B cell (primary cell): ENCODE measurements at regions not wholly inside any gene's neighbourhood (a gene's known extent, or its start where the extent isn't known, plus 50 kb on each side); places are given as distances from the start of the nearest gene placed in this dataset.

Source experiments
- ATAC-seq: fragments of 200-7000 bp; cut with Tn5 transposase; one replicate; pipeline ENCODE4 v1.10.0; 2021; ENCODE audit warnings: low read depth, mild to moderate bottlenecking, moderate number of reproducible peaks, moderate library complexity
- CTCF ChIA-PET: fragments of 350-600 bp; sonication (Branson Sonifier 250); formaldehyde crosslinking; loops from one replicate; lab custom pipeline; 2021; ENCODE audit warnings: antibody characterized with exemption, inconsistent platforms; lab: Charles Lee
- POLR2A ChIA-PET: fragments of 350-600 bp; sonication (Branson Sonifier 250); formaldehyde crosslinking; loops from one replicate; lab custom pipeline; 2021; ENCODE audit warnings: antibody characterized with exemption; lab: Charles Lee
- DNase-seq: peaks from one replicate; pipeline ENCODE4 v3.0.0; 2013
- H2AFZ ChIP-seq: 2 replicates; pipeline ENCODE4 v1.6.1; 2012; ENCODE audit warnings: mild to moderate bottlenecking, low read depth, low read length; ENCODE audit not compliant: insufficient read depth, poor library complexity, severe bottlenecking
- H3K27ac ChIP-seq, 2 donors: 1 replicate in 1 of 2; 2 replicates in 1 of 2; pipeline ENCODE4 v1.5.1; 2012 to 2013; ENCODE audit warnings: low read length in 2 of 2, mild to moderate bottlenecking in 2 of 2, moderate library complexity in 1 of 2
- H3K27me3 ChIP-seq, 4 experiments: fragments of 200-600 bp in 1 of 4; sonication (generic) in 1 of 4; replicated peaks in 1 of 4; 1 replicate in 2 of 4; 2 replicates in 2 of 4; pipeline versions ENCODE4 v1.6.1 to v1.7.0; 2013 to 2016; ENCODE audit warnings: low read length in 3 of 4, mild to moderate bottlenecking in 2 of 4, mixed read lengths in 1 of 4, moderate library complexity in 1 of 4; ENCODE audit not compliant: insufficient read depth in 4 of 4, control insufficient read depth in 3 of 4; ENCODE audit errors: control extremely low read depth in 1 of 4
- H3K36me3 ChIP-seq, 2 experiments: replicated peaks in 1 of 2; 1 replicate in 1 of 2; 2 replicates in 1 of 2; pipeline versions ENCODE4 v1.6.1 to v1.7.1; 2013; ENCODE audit warnings: low read length in 1 of 2; ENCODE audit not compliant: insufficient read depth in 2 of 2, control insufficient read depth in 1 of 2; ENCODE audit errors: control extremely low read depth in 1 of 2, extremely low read depth in 1 of 2
- H3K4me1 ChIP-seq, 2 donors: fragments of 200-600 bp in 1 of 2; sonication (generic) in 1 of 2; 1 replicate in 1 of 2; 2 replicates in 1 of 2; pipeline versions ENCODE4 v1.5.1 to v1.6.1; 2013 to 2017; ENCODE audit warnings: low read length in 2 of 2; ENCODE audit not compliant: control insufficient read depth in 2 of 2, insufficient read depth in 2 of 2
- H3K4me2 ChIP-seq: replicated peaks from 2 replicates; pipeline ENCODE3; 2012; ENCODE audit warnings: mild to moderate bottlenecking, low read depth, low read length; ENCODE audit not compliant: poor library complexity, severe bottlenecking
- H3K4me3 ChIP-seq, 5 experiments: fragments of 200-600 bp in 1 of 5; sonication (generic) in 1 of 5; 1 replicate in 3 of 5; 2 replicates in 2 of 5; pipeline versions ENCODE4 v1.5.1 to v1.7.0; 2011 to 2016; ENCODE audit warnings: low read length in 4 of 5, mild to moderate bottlenecking in 4 of 5, low read depth in 2 of 5, control low read depth in 1 of 5, moderate library complexity in 1 of 5; ENCODE audit not compliant: insufficient read depth in 1 of 5; ENCODE audit errors: control extremely low read depth in 1 of 5, extremely low read depth in 1 of 5
- H3K79me2 ChIP-seq: fragments of 200-600 bp; sonication (generic); one replicate; pipeline ENCODE4 v1.6.0; 2016; ENCODE audit warnings: low read length; ENCODE audit not compliant: control insufficient read depth, insufficient read depth
- H3K9ac ChIP-seq: fragments of 200-600 bp; sonication (generic); 2 replicates; pipeline ENCODE4 v1.6.1; 2017; ENCODE audit warnings: mild to moderate bottlenecking, low read length, moderate library complexity
- H3K9me3 ChIP-seq, 3 donors: one replicate each; pipeline versions ENCODE4 v1.6.1 to v1.7.1; 2013; ENCODE audit warnings: low read length in 2 of 3; ENCODE audit not compliant: control insufficient read depth in 2 of 3, insufficient read depth in 1 of 3; ENCODE audit errors: control extremely low read depth in 1 of 3
- H4K20me1 ChIP-seq: 2 replicates; pipeline ENCODE4 v1.6.0; 2012; ENCODE audit warnings: mild to moderate bottlenecking, low read length; ENCODE audit not compliant: insufficient read depth, control insufficient read depth, poor library complexity, severe bottlenecking
- H3K27ac Mint-ChIP-seq: one replicate; pipeline ENCODE4 v1.8.0; 2021; ENCODE audit warnings: mixed read lengths
- H3K27me3 Mint-ChIP-seq: one replicate; pipeline ENCODE4 v1.8.0; 2021; ENCODE audit warnings: mixed read lengths
- H3K4me1 Mint-ChIP-seq: one replicate; pipeline ENCODE4 v1.8.0; 2021; ENCODE audit warnings: mixed read lengths
- H3K4me3 Mint-ChIP-seq: one replicate; pipeline ENCODE4 v1.8.0; 2021; ENCODE audit warnings: mixed read lengths
- H3K9me3 Mint-ChIP-seq: one replicate; pipeline ENCODE4 v1.8.0; 2022; ENCODE audit warnings: mixed read lengths; ENCODE audit not compliant: insufficient read depth
- CTCF ChIP-seq: fragments of 200-600 bp; IDR thresholded peaks from one replicate; pipeline ENCODE4 v1.8.0; 2022; ENCODE audit warnings: antibody characterized with exemption, mild to moderate bottlenecking
- EZH2 ChIP-seq: IDR thresholded peaks from 2 replicates; pipeline ENCODE4 v1.6.1; 2012; ENCODE audit warnings: borderline replicate concordance, low read depth, mild to moderate bottlenecking, moderate library complexity, low read length; ENCODE audit not compliant: insufficient read depth, poor library complexity, severe bottlenecking
- WGBS: methylation state at CpG from one replicate; pipeline ENCODE4 v1.1.5; 2013; ENCODE audit warnings: missing lambda C conversion rate; ENCODE audit not compliant: insufficient coverage; 5-methylcytosine and 5-hydroxymethylcytosine counted together
- intact Hi-C: fragments of 100-400 bp; cut with micrococcal nuclease; formaldehyde crosslinking; loops from one replicate; pipeline ENCODE4 v1.10.0; 2022

DNA sequence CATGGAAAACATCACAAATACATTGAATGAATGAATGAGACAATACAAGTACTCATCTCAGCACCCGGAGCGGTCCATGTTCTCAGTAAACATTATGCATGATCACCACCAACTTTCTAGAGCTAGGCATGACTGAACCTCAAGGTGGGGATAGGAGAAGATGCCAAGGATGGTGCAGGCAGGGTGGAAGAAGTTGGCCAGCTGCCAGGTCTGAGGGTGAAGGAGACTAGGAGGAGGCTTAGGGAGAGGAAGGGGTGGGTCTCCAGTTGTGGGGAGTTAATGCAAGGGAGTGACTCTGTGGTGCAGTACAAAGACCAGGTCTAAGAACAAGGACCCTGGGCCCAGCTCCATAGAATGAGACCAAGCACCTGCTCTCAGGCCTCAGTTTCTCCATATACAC is 91.7 kb downstream of the MATN1 start:
- no peak overlapping the region for H3K27ac ChIP-seq
- H3K9ac ChIP-seq: no peak overlapping the region
- POLR2A ChIA-PET: no interaction called here
- H3K4me3 Mint-ChIP-seq: no peak overlapping the region
- no peak for TF ChIP-seq EZH2
- no peak for TF ChIP-seq CTCF
- H3K27ac Mint-ChIP-seq: no peak overlapping the region
- peaks cover 0 to 9% (median 0%) of the 10 kb centered on the region in 3 donors for H3K9me3 ChIP-seq
- CTCF ChIA-PET: no interaction called here
- DNase-seq (no peak), ATAC-seq (no peak)
- peaks cover 0 to 11% (median 0%) of the 10 kb centered on the region in 4 experiments for H3K27me3 ChIP-seq
- WGBS: no CpG with 5 or more reads among the region's 2 CpGs
- no peaks in the 10 kb centered on the region for H3K79me2 ChIP-seq
- no peaks in the 10 kb centered on the region for H3K36me3 ChIP-seq
- H3K4me1 ChIP-seq: no peaks in the 10 kb centered on the region
- H3K4me3 ChIP-seq: no peak overlapping the region
- no peak overlapping the region for H3K4me2 ChIP-seq
- H2AFZ ChIP-seq: no peak overlapping the region
- peaks cover 25% of the 10 kb centered on the region for H3K27me3 Mint-ChIP-seq
- intact Hi-C loops: no loop called here
- no peaks in the 10 kb centered on the region for H3K4me1 Mint-ChIP-seq
- H4K20me1 ChIP-seq: no peaks in the 10 kb centered on the region
- H3K9me3 Mint-ChIP-seq: peaks cover 3% of the 10 kb centered on the region

GRCh38 chr1:30629501-30629900 is 93.9 kb downstream of the MATN1 start:
- DNase-seq: no peak
- H3K4me3 Mint-ChIP-seq: no peak overlapping the region
- Histone ChIP-seq H3K4me3 (no peak overlapping the region), H3K36me3 (no peaks in the 10 kb centered on the region), H2AFZ (no peak overlapping the region), H3K27me3 (peaks cover 0 to 9% (median 0%) of the 10 kb centered on the region in 4 experiments), H4K20me1 (no peaks in the 10 kb centered on the region), H3K9me3 (peaks cover 0 to 15% (median 0%) of the 10 kb centered on the region in 3 donors), H3K4me1 (no peaks in the 10 kb centered on the region), H3K9ac (no peak overlapping the region), H3K4me2 (no peak overlapping the region), H3K79me2 (no peaks in the 10 kb centered on the region), H3K27ac (no peak overlapping the region)
- H3K27me3 Mint-ChIP-seq: peaks cover 28% of the 10 kb centered on the region
- intact Hi-C loops: no loop called here
- TF ChIP-seq CTCF: no peak
- TF ChIP-seq EZH2: no peak
- ChIA-PET POLR2A (no interaction called here), CTCF (no interaction called here)
- no peak overlapping the region for H3K27ac Mint-ChIP-seq
- peaks cover 3% of the 10 kb centered on the region for H3K9me3 Mint-ChIP-seq
- H3K4me1 Mint-ChIP-seq: no peaks in the 10 kb centered on the region
- no peak for ATAC-seq
- 75% methylated on average over 5 of the region's 5 CpGs for WGBS
